RWPE2 (cell line): ENCODE measurements at regions not wholly inside any gene's neighbourhood (a gene's known extent, or its start where the extent isn't known, plus 50 kb on each side); places are given as distances from the start of the nearest gene placed in this dataset.

ENCODE experiments used
- ATAC-seq: fragments of 200-7000 bp; cut with Tn5 transposase; 3 replicates; pipeline ENCODE4 v1.9.1; 2021; ENCODE audit warnings: low read depth
- DNase-seq: peaks from one replicate; pipeline ENCODE4 v3.0.0-alpha.2; 2020; ENCODE audit warnings: low spot score
- H3K27ac ChIP-seq: fragments of 450-650 bp; 2 replicates; pipeline ENCODE4 v1.5.1; 2017; ENCODE audit warnings: mild to moderate bottlenecking; ENCODE audit not compliant: poor library complexity, severe bottlenecking
- H3K27me3 ChIP-seq: fragments of 250-450 bp; sonication (Bioruptor Pico); 2 replicates; pipeline ENCODE4 v1.5.1; 2021; ENCODE audit warnings: mild to moderate bottlenecking, moderate library complexity; ENCODE audit not compliant: insufficient read depth, poor library complexity, severe bottlenecking
- H3K36me3 ChIP-seq: fragments of 250-450 bp; sonication (Bioruptor Pico); 2 replicates; pipeline ENCODE4 v1.5.1; 2020; ENCODE audit warnings: low read depth, mild to moderate bottlenecking, moderate library complexity
- H3K4me1 ChIP-seq: fragments of 250-450 bp; sonication (Bioruptor Pico); 2 replicates; pipeline ENCODE4 v1.5.1; 2021; ENCODE audit warnings: mild to moderate bottlenecking, moderate library complexity; ENCODE audit not compliant: insufficient read depth, poor library complexity, severe bottlenecking
- H3K4me3 ChIP-seq: fragments of 250-450 bp; sonication (Bioruptor Pico); 2 replicates; pipeline ENCODE4 v1.5.1; 2021; ENCODE audit warnings: mild to moderate bottlenecking, moderate library complexity; ENCODE audit not compliant: severe bottlenecking
- H3K9me3 ChIP-seq: fragments of 250-450 bp; sonication (Bioruptor Pico); 2 replicates; pipeline ENCODE4 v1.5.1; 2021; ENCODE audit warnings: mild to moderate bottlenecking, moderate library complexity; ENCODE audit not compliant: severe bottlenecking
- CTCF ChIP-seq: fragments of 450-650 bp; IDR thresholded peaks from one replicate; pipeline ENCODE4 v1.5.1; 2017; ENCODE audit warnings: mild to moderate bottlenecking, moderate library complexity; ENCODE audit not compliant: poor library complexity, severe bottlenecking

- H3K27ac ChIP-seq, result no peak overlapping the region
- H3K36me3 ChIP-seq, result no peaks in the 10 kb centered on the region
- DNase-seq, result no peak
- peaks cover 19% of the 10 kb centered on the region for H3K4me1 ChIP-seq
- TF ChIP-seq CTCF, result no peak
- no peak overlapping the region for H3K4me3 ChIP-seq
- no peaks in the 10 kb centered on the region for H3K27me3 ChIP-seq
- H3K9me3 ChIP-seq, result no peaks in the 10 kb centered on the region
- ATAC-seq, result no peak
Observed at GRCh38 chr21:43346551-43346950, 80.4 kb downstream of the SIK1 start.

GRCh38 chr21:43345746-43346409 lies 81.1 kb downstream of the SIK1 start:
- Histone ChIP-seq H3K4me3 (no peak overlapping the region), H3K9me3 (no peaks in the 10 kb centered on the region), H3K36me3 (no peaks in the 10 kb centered on the region), H3K27me3 (no peaks in the 10 kb centered on the region), H3K27ac (no peak overlapping the region), H3K4me1 (peaks cover 23% of the 10 kb centered on the region)
- no peak for TF ChIP-seq CTCF
- ATAC-seq (peak; percentile 47), DNase-seq (no peak)

GRCh38 chr21:43345046-43345745 lies 81.7 kb downstream of the SIK1 start:
- Histone ChIP-seq H3K36me3 (no peaks in the 10 kb centered on the region), H3K27me3 (no peaks in the 10 kb centered on the region), H3K4me1 (peaks cover 28% of the 10 kb centered on the region), H3K4me3 (no peak overlapping the region), H3K9me3 (no peaks in the 10 kb centered on the region), H3K27ac (peak overlapping the region; percentile 20)
- no peak for TF ChIP-seq CTCF
- DNase-seq, result no peak
- no peak for ATAC-seq

- H3K36me3 ChIP-seq, result no peaks in the 10 kb centered on the region
- TF ChIP-seq CTCF, result no peak
- DNase-seq, result no peak
- H3K9me3 ChIP-seq, result no peaks in the 10 kb centered on the region
- peak overlapping the region; percentile 20 for H3K27ac ChIP-seq
- no peak overlapping the region for H3K4me3 ChIP-seq
- H3K27me3 ChIP-seq, result no peaks in the 10 kb centered on the region
- peaks cover 28% of the 10 kb centered on the region for H3K4me1 ChIP-seq
- no peak for ATAC-seq
Observed at GRCh38 chr21:43343992-43344886, 82.7 kb downstream of the SIK1 start.
